Endothelial cell of umbilical vein (primary cell): ENCODE measurements at regions not wholly inside any gene's neighbourhood (a gene's known extent, or its start where the extent isn't known, plus 50 kb on each side); places are given as distances from the start of the nearest gene placed in this dataset.

ENCODE experiments used
- BruUV-seq: library from RNA; stranded (reverse); fragments of 400-500 nt; replicated peaks from 2 replicates; lab custom pipeline; 2021; lab: Mats Ljungman, UMichigan
- CTCF ChIA-PET: fragments of 300-600, 350-600 bp; sonication (Branson Sonifier 250); formaldehyde crosslinking; loops from one replicate; lab custom pipeline; 2021; ENCODE audit warnings: antibody characterized with exemption, inconsistent platforms; lab: Charles Lee
- POLR2A ChIA-PET: fragments of 300-600, 350-600 bp; sonication (Branson Sonifier 250); formaldehyde crosslinking; loops from one replicate; lab custom pipeline; 2021; ENCODE audit warnings: antibody characterized with exemption, inconsistent platforms; lab: Charles Lee
- DNase-seq: peaks from one replicate; pipeline ENCODE4 v3.0.0-alpha.2; 2011; ENCODE audit warnings: low read depth, low spot score
- FAIRE-seq: peaks from 2 replicates; lab custom pipeline; 2011; peaks lifted over from hg19 to GRCh38; lab: Jason Lieb, UNC
- H2AFZ ChIP-seq: 2 replicates; pipeline ENCODE4 v1.6.0; 2012; ENCODE audit warnings: low read depth, low read length, control low read depth, inconsistent platforms
- H3K27ac ChIP-seq: 2 replicates; pipeline ENCODE4 v1.5.1; 2011; ENCODE audit warnings: low read depth, mild to moderate bottlenecking, control low read depth, low read length, moderate library complexity; ENCODE audit not compliant: insufficient read depth
- H3K27me3 ChIP-seq, 2 experiments: 2 replicates each; pipeline versions ENCODE4 v1.6.0 to v1.6.1; 2011; ENCODE audit warnings: low read length in 2 of 2, mixed read lengths in 1 of 2; ENCODE audit not compliant: control insufficient read depth in 2 of 2, insufficient read depth in 2 of 2
- H3K36me3 ChIP-seq, 2 experiments: 2 replicates in 1 of 2; 3 replicates in 1 of 2; pipeline ENCODE4 v1.5.1; 2011; ENCODE audit warnings: low read length in 2 of 2, mild to moderate bottlenecking in 1 of 2, moderate library complexity in 1 of 2; ENCODE audit not compliant: control insufficient read depth in 2 of 2, insufficient read depth in 2 of 2; ENCODE audit errors: extremely low read depth in 1 of 2
- H3K4me1 ChIP-seq: 3 replicates; pipeline ENCODE4 v1.5.1; 2011; ENCODE audit warnings: mild to moderate bottlenecking, low read length; ENCODE audit not compliant: control insufficient read depth, insufficient read depth; ENCODE audit errors: extremely low read depth
- H3K4me2 ChIP-seq: 2 replicates; pipeline ENCODE4 v1.6.1; 2011; ENCODE audit warnings: low read length, control low read depth, mixed read lengths; ENCODE audit not compliant: insufficient read depth
- H3K4me3 ChIP-seq, 3 experiments: fragments of 200-600 bp in 1 of 3; sonication (generic), shearing (Covaris generic) in 1 of 3; replicated peaks in 1 of 3; 2 replicates each; pipeline ENCODE4 v1.5.1; 2011 to 2016; ENCODE audit warnings: control low read depth in 3 of 3, low read length in 3 of 3, mild to moderate bottlenecking in 2 of 3, inconsistent platforms in 1 of 3, low read depth in 1 of 3, moderate library complexity in 1 of 3; ENCODE audit not compliant: insufficient read depth in 1 of 3
- H3K79me2 ChIP-seq: 2 replicates; pipeline ENCODE4 v1.6.0; 2012; ENCODE audit warnings: low read length, inconsistent platforms; ENCODE audit not compliant: control insufficient read depth, insufficient read depth
- H3K9ac ChIP-seq: replicated peaks from 2 replicates; pipeline ENCODE3; 2011; ENCODE audit warnings: low read length, control low read depth; ENCODE audit not compliant: insufficient read depth; ENCODE audit errors: extremely low read depth
- H3K9me1 ChIP-seq: replicated peaks from 3 replicates; pipeline ENCODE4 v1.6.0; 2011; ENCODE audit warnings: mild to moderate bottlenecking, low read length; ENCODE audit not compliant: control insufficient read depth, insufficient read depth; ENCODE audit errors: extremely low read depth
- H3K9me3 ChIP-seq: replicated peaks from 2 replicates; pipeline ENCODE4 v1.5.1; 2012; ENCODE audit warnings: low read length, inconsistent platforms; ENCODE audit not compliant: control insufficient read depth, insufficient read depth
- H4K20me1 ChIP-seq: replicated peaks from 2 replicates; pipeline ENCODE3; 2011; ENCODE audit warnings: mild to moderate bottlenecking, low read length; ENCODE audit not compliant: control insufficient read depth, insufficient read depth; ENCODE audit errors: extremely low read depth
- EZH2 ChIP-seq: IDR thresholded peaks from 2 replicates; pipeline ENCODE4 v1.6.1; 2012; ENCODE audit warnings: borderline replicate concordance, low read depth, mild to moderate bottlenecking, moderate library complexity, low read length, inconsistent platforms; ENCODE audit not compliant: severe bottlenecking
- FOS ChIP-seq: IDR thresholded peaks from 2 replicates; pipeline ENCODE4 v1.6.1; 2011; ENCODE audit warnings: mild to moderate bottlenecking, low read length, moderate library complexity, borderline replicate concordance; ENCODE audit not compliant: insufficient read depth
- GATA2 ChIP-seq: IDR thresholded peaks from 2 replicates; pipeline ENCODE4 v1.7.0; 2011; ENCODE audit warnings: low read depth, mild to moderate bottlenecking, moderate library complexity, mixed read lengths, low read length; ENCODE audit not compliant: insufficient read length, insufficient read depth
- JUN ChIP-seq: IDR thresholded peaks from 2 replicates; pipeline ENCODE4 v1.6.1; 2011; ENCODE audit warnings: borderline replicate concordance, low read depth; ENCODE audit not compliant: insufficient read length, insufficient read depth
- MYC ChIP-seq: IDR thresholded peaks from one replicate; pipeline ENCODE4 v1.6.1; 2011; ENCODE audit warnings: mild to moderate bottlenecking, low read depth, low read length
- dilution Hi-C: fragments of 300-500 bp; cut with MboI; formaldehyde crosslinking; loops from one replicate; pipeline ENCODE4 v1.15.0; 2019; ENCODE audit warnings: low sequenced_read_pairs; ENCODE audit not compliant: extremely low pct_ligation_motif_present
- intact Hi-C: fragments of 100-400 bp; cut with micrococcal nuclease; formaldehyde crosslinking; loops from one replicate; pipeline ENCODE4 v1.10.0; 2022
- TF ChIP-seq, protein P1 (sequence below): IDR thresholded peaks from 2 replicates; pipeline ENCODE4 v1.6.1; 2011; ENCODE audit not compliant: insufficient read depth, insufficient read length
- TF ChIP-seq, protein P2 (sequence below), 2 donors: IDR thresholded peaks; 1 replicate in 1 of 2; 2 replicates in 1 of 2; pipeline ENCODE4 v1.5.1; 2011; ENCODE audit warnings: low read length in 2 of 2, mild to moderate bottlenecking in 2 of 2, moderate library complexity in 2 of 2, control low read depth in 1 of 2, inconsistent platforms in 1 of 2, low read depth in 1 of 2; ENCODE audit not compliant: insufficient read depth in 1 of 2; ENCODE audit errors: extremely low read depth in 1 of 2

DNA sequence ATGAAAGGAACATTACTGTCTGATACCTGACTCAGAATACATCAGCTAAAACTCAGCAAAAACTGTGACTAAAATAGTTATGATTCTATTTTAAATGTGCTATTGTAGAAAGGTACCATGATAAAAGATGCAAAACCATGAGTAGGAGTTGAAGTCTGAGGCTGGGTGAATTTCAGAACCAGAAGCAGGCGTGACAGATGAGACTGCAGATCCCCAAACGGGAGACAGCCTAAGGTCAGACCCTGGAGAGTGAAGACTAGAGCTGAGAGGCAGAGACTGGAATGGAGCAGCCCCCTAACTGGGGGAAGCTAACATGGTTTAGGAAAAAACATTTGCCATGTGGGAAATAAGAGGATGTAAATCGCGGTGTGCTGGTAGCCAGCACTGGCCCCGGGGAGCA lies 275.8 kb downstream of the POM121L12 start:
- H3K4me2 ChIP-seq: no peak overlapping the region
- no TSS peak for BruUV-seq
- no peaks in the 10 kb centered on the region for H3K9me1 ChIP-seq
- H3K9ac ChIP-seq: no peak overlapping the region
- TF ChIP-seq JUN: no peak
- no peak for TF ChIP-seq MYC
- no peak for TF ChIP-seq FOS
- TF ChIP-seq, protein P1, sequence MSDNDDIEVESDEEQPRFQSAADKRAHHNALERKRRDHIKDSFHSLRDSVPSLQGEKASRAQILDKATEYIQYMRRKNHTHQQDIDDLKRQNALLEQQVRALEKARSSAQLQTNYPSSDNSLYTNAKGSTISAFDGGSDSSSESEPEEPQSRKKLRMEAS: no peak
- no peak for TF ChIP-seq GATA2
- TF ChIP-seq, protein P2, sequence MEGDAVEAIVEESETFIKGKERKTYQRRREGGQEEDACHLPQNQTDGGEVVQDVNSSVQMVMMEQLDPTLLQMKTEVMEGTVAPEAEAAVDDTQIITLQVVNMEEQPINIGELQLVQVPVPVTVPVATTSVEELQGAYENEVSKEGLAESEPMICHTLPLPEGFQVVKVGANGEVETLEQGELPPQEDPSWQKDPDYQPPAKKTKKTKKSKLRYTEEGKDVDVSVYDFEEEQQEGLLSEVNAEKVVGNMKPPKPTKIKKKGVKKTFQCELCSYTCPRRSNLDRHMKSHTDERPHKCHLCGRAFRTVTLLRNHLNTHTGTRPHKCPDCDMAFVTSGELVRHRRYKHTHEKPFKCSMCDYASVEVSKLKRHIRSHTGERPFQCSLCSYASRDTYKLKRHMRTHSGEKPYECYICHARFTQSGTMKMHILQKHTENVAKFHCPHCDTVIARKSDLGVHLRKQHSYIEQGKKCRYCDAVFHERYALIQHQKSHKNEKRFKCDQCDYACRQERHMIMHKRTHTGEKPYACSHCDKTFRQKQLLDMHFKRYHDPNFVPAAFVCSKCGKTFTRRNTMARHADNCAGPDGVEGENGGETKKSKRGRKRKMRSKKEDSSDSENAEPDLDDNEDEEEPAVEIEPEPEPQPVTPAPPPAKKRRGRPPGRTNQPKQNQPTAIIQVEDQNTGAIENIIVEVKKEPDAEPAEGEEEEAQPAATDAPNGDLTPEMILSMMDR (IDR thresholded peaks at IDR 0.05; ENCODE audit: extremely low read depth in 1 of 2, insufficient read depth in 1 of 2, low read depth in 1 of 2, low read length in 2 of 2): no peak
- TF ChIP-seq EZH2: no peak
- H3K79me2 ChIP-seq: no peaks in the 10 kb centered on the region
- no peaks in the 10 kb centered on the region for H3K27me3 ChIP-seq
- H4K20me1 ChIP-seq: no peaks in the 10 kb centered on the region
- no peak overlapping the region for H3K27ac ChIP-seq
- H3K9me3 ChIP-seq: no peaks in the 10 kb centered on the region
- DNase-seq (no peak), FAIRE-seq (no peak)
- H2AFZ ChIP-seq: no peak overlapping the region
- dilution Hi-C loops (no loop called here), intact Hi-C loops (no loop called here)
- ChIA-PET CTCF (no interaction called here), POLR2A (no interaction called here)
- no peaks in the 10 kb centered on the region for H3K4me1 ChIP-seq
- no peaks in the 10 kb centered on the region for H3K36me3 ChIP-seq
- H3K4me3 ChIP-seq: no peak overlapping the region
